ENCODE measurements at regions not wholly inside any gene's neighbourhood (a gene's known extent, or its start where the extent isn't known, plus 50 kb on each side); places are given as distances from the start of the nearest gene placed in this dataset.

- no peaks in the 10 kb centered on the region for H3K36me3 ChIP-seq (ENCODE audit: control insufficient read depth in 2 of 2, insufficient read depth in 1 of 2, low read length in 2 of 2)
- H3K4me1 ChIP-seq (ENCODE audit: control insufficient read depth, insufficient read depth, low read length): no peaks in the 10 kb centered on the region
- CTCF ChIA-PET: no interaction called here
- H3K9me3 ChIP-seq (ENCODE audit: control insufficient read depth, insufficient read depth, low read depth, low read length): no peaks in the 10 kb centered on the region
- TF ChIP-seq ZNF549 (tag by site-specific recombination; IDR thresholded peaks at IDR 0.05) (no peak), CTCF (tag by site-specific recombination; IDR thresholded peaks at IDR 0.05) (no peak), ZNF26 (tag by site-specific recombination; IDR thresholded peaks at IDR 0.05) (no peak), REPIN1 (tag by site-specific recombination; IDR thresholded peaks at IDR 0.05; ENCODE audit: low read depth) (no peak), ZNF558 (tag by site-specific recombination; IDR thresholded peaks at IDR 0.05) (no peak), ZNF114 (tag by site-specific recombination; IDR thresholded peaks at IDR 0.05) (no peak), ZNF791 (tag by site-specific recombination; IDR thresholded peaks at IDR 0.05) (no peak), ZNF660 (tag by site-specific recombination; IDR thresholded peaks at IDR 0.05) (no peak), ZNF585B (tag by site-specific recombination; IDR thresholded peaks at IDR 0.05) (no peak), ZNF677 (tag by site-specific recombination; IDR thresholded peaks at IDR 0.05) (no peak), ZNF518A (tag by site-specific recombination; conservative IDR thresholded peaks at IDR 0.05; ENCODE audit: low read depth) (no peak), ZNF610 (tag by site-specific recombination; IDR thresholded peaks at IDR 0.05; ENCODE audit: borderline replicate concordance) (no peak), ZNF292 (tag by site-specific recombination; IDR thresholded peaks at IDR 0.05; ENCODE audit: borderline replicate concordance, low read depth) (no peak), KLF7 (tag by site-specific recombination; IDR thresholded peaks at IDR 0.05; ENCODE audit: borderline replicate concordance) (no peak), PRDM4 (tag by site-specific recombination; IDR thresholded peaks at IDR 0.05) (no peak)
- POLR2A ChIA-PET: no interaction called here
- H3K27ac ChIP-seq (ENCODE audit: extremely low read depth, low read depth, low read length): no peak overlapping the region
- H3K4me3 ChIP-seq (ENCODE audit: low read depth, low read length): no peak overlapping the region
Measured at GRCh38 chr3:22157848-22158247, 406.8 kb upstream of the ZNF385D start.

All from HEK293 (cell line).